GM18499 (cell line): ENCODE measurements at regions not wholly inside any gene's neighbourhood (a gene's known extent, or its start where the extent isn't known, plus 50 kb on each side); places are given as distances from the start of the nearest gene placed in this dataset.

ENCODE experiments used
- ATAC-seq: cut with Tn5 transposase; IDR thresholded peaks from one replicate; pipeline ENCODE4 v1.9.1; 2021; ENCODE audit warnings: moderate number of reproducible peaks; ENCODE audit not compliant: insufficient read depth, unreplicated experiment

DNA sequence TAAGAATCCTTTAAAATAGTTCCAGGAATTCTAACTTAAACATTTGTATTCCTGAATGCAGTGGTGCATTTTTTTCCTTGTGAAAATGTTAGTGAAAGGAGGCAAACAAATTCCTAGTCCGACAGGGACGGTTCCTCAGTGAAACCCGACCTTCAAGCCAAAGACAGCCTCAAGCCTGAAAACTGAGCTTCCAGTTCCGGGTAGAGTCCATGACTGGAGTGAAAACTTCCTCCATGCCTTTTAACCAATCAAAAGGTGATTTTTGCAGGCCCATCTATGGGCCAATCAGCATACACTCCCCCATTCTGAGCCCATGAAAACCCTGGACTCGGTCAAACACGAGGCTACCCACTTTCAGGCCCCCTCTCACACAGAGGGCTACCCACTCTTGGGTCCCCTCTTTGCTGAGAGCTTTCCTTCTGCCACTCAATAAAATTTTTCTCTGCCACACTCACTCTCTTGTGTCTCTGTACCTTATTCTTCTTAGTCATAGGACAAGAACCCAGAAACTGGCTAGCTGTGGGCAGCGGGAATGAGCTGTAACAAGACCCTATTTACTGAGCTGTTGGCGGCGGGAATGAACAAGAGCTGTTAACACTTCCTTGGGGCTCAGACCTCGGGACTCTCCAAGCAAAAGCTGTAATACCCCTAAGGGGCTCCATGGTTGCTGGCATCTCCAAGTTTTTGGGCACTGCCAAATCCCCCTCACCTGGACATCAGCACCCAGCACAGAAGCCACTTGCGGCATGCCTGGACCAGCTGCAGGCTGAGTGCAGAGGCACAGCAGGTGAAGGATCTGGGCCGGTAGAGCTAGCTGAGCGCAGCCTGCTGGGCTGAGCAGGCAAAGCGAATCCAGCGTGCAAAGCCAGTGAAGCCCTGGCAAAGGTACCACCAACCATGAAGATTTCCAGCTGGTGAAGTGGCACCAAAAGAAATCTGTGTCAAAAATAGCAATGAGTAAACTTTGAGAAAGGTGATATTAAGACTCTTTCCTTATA is 598.8 kb downstream of the MCTP2 start:
- ATAC-seq, result no peak

DNA sequence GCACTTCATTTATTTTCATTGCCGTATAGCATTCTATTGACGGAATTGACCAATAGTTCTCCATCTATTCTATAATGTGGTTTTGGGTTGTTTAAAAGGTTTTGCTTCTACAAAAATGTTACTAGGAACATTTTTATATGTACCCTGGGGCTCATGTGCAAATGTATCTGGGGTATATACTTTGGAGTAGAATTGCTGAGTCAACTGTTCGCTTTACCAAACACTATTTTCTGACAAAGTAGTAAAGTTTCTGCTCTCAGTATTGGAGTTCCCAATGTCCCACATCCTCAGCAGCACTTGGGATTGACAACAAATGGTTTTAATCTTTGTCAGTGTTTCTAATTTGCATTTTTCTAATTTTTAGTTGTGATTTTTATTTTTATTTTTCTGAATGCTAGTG is 602.6 kb downstream of the MCTP2 start:
- ATAC-seq, result no peak

DNA sequence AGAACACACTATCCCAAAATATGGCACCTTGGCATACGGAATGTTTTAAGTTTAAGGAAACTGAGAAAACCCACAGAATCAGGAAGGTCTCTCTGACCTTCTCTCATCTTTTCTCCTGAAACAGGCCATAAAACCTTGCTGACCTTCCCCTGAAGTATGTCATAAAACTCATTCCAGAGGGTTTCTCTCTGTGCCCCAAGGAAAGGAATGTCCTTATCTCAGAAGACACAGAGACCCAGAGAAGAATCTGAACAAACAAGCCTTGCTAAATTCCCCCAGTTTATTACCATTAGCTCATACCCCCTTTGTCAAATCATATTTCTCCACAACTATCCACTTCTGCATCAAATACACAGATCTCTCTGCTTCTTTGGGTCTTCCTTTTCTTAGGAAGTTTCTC is 603.1 kb downstream of the MCTP2 start:
- no peak for ATAC-seq

GRCh38 chr15:94838281-94838680 is 606.9 kb downstream of the MCTP2 start:
- no peak for ATAC-seq

DNA sequence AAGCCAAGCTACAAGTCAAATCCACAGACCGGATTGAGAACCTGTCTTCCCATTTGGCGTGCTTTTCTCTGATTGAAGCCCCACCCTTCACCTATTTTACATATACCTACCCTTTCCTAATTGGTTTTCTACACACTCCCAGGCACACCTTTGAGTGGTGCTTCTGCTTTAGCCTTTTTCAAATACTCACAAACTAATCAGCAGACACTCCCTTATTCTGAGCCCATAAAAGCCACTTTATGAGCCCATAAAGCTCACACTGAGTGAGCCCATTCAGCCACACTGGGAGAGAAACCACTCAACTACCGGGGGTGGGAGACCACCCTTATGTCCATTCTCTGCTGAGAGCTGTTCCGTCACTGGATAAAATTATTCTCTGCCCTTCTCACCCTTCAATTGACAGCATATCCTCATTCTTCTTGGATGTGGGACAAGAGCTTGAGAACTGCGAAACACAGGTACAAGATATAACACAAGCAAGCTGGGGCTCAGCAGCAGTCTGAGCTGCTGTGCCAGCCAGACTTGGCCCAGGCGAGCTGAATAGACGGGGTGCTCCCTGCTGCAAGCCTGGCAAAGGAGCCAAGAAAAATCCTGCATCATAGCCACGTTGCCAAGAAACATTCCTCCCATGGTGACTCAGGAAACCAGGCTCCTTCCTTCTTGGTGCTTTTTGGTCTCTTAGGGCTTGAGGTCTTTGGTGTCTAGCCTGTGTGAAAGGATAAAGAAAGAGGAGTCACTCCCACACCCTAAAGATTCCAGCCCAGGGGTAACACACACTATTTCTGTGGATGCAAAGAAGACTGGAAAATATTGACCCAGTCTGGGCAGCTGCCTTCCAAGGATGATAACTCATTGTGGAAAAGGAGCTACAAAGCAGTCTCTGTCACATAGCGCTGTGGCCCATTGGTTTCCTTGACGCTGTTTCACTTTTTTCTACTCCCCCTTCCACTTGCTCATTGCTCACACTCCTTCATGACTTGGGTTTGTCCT is 609.7 kb downstream of the MCTP2 start:
- ATAC-seq, result no peak

DNA sequence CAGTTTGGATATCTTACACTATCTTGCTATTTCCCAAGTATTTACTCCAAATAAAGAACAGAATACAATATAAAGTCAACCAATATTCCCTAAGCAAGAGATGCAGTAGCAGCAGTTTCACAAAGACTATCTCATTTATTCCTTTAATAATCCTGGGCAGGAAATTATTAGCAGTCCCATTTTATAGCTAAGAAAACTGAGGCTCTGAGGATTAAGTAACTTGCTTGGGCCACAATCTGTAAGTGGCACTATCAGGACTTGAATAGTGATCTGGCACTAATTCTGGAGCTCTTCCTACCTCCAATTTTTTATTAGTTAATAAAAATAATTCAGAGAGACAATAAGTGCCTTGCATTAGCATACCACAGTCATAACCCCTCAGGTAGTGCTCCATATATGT is 611.7 kb downstream of the MCTP2 start:
- no peak for ATAC-seq

GRCh38 chr15:94844198-94844537 is 612.8 kb downstream of the MCTP2 start:
- ATAC-seq, result no peak

- ATAC-seq, result no peak
These were observed 613.4 kb downstream of the MCTP2 start for GRCh38 chr15:94844538-94845389.

GRCh38 chr15:94845390-94845716 is 614.0 kb downstream of the MCTP2 start:
- ATAC-seq, result no peak

GRCh38 chr15:94847325-94847724 is 616.0 kb downstream of the MCTP2 start:
- ATAC-seq, result no peak

DNA sequence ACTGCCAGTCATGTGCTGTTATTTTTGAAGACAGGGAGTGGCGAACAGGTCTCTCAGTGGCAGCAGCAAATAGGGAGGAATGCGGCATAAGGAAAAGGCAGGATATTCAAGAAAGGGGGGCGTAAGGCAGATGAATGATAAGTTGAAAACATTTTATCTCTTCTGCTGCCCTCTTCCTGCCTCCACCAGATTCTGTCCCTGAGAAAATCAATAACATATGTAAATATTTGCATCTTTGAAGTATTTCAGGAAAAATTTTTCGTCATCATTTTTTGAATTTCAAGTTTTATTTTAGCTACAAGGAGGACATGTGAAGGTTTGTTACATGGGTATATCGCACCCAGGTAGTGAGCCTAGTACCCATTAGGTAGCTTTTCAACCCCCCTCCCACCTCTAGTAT is 616.7 kb downstream of the MCTP2 start:
- no peak for ATAC-seq

DNA sequence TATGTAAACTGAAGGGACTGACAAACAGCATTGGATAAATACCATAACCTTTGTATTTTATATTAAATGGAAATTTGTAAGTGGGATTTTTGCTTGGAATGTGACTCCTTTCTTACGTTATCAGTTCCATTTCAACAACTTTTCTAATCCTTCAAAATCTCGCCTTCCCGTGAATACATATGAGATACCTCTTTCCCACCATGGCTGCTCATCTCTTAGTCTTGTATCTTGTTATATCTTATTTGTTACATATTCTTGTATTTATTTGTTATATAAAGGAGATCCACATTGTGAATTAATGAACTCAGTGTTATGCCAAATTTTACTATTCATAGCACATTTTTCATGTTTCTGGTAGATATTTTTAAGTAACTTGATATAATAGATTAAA is 623.7 kb downstream of the MCTP2 start:
- no peak for ATAC-seq

GRCh38 chr15:94855409-94856266 is 624.3 kb downstream of the MCTP2 start:
- no peak for ATAC-seq

DNA sequence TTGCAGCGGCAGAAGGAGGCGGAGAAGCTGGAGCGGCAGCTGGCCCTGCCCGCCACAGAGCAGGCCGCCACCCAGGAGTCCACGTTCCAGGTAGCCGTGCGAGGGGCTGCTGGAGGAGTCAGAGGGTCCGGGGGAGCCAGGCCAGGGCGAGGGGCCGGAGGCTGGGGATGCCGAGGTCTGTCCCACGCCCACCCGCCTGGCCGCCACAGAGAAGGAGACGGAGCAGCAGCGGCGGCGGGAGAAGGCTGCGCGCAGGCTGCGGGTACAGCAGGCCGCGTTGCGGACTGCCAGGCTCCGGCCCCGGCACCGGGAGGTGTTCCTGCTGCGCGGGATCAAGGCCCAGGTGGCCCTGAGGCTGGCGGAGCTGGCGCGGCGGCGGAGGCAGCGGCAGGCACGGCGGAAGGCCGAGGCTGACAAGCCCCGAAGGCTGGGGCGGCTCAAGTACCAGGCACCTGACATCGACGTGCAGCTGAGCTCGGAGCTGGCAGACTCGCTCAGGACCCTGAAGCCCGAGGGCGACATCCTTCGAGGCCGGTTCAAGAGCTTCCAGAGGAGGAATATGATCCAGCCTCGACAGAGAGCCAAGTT is 625.0 kb downstream of the MCTP2 start:
- ATAC-seq, result no peak

- no peak for ATAC-seq
These were observed 626.1 kb downstream of the MCTP2 start for GRCh38 chr15:94857466-94857865.

DNA sequence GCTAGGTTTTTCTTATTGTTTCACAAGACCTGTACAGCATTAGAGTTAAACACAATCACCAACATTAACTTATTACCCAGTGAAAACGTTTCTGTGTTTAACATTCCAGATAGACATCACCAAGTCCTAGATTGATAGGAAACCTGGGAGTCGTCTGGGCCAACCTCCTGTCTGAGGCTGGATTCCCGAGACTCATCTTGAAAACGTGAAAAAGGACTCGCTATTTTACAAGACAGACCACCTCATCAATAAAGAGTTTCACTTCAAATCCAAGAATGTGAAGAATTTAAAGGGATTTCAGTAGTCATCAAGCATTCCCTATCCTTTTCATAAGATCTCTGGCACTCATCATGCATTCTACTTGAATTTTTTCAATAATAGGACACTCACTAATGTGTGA is 626.6 kb downstream of the MCTP2 start:
- no peak for ATAC-seq

GRCh38 chr15:94858449-94858848 is 627.1 kb downstream of the MCTP2 start:
- ATAC-seq, result no peak

DNA sequence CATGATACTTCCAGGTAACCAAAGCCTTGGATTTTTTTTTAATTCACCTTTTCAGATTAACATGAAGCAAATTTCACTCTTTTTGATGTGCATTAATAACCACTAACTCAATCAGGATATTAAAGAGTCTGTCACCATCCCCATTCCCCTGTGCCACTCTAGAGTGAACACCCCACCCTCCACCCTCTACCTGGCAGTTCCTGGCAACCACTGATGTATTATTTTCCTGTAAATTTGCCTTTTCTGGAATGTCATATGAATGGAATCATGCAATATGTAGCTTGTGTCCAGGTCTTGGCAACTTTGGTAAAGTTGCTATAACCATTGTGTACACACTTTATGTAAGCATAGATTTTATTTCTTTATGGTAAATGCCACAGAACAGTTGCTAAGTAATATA is 627.6 kb downstream of the MCTP2 start:
- no peak for ATAC-seq

GRCh38 chr15:94864600-94864999 is 633.2 kb downstream of the MCTP2 start:
- no peak for ATAC-seq
